ENCODE measurements at regions not wholly inside any gene's neighbourhood (a gene's known extent, or its start where the extent isn't known, plus 50 kb on each side); places are given as distances from the start of the nearest gene placed in this dataset.
A peak's percentile ranks its signal among the peaks of the same experiment; 100 is the strongest.

DNA sequence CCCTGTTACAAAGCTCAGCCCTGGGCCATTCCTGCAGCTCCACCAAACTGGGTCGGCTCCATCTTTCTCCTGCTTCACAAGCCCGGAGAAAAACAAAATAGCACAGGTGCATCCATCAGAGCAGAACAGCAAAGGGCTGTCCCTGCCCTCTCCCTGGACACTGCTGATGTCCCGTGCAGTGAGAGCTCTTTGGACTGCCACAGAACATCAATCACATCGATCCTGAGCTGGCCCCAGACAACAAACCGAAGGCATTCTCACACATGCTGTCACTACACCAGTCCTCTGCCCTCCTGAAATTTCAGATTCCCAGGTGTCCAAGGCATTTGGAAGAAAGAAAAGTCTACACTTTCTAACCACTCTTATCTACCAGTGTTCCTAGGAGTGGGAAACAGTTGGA is 427.1 kb upstream of the ZMIZ1 start:
- Histone ChIP-seq H3K36me3 (no peaks in the 10 kb centered on the region), H3K9ac (0 out of 22 replicates have a peak overlapping the region, but pooled peaks of 1 of the 11 experiments have one; percentile 2), H4K20me1 (no peaks in the 10 kb centered on the region), H3K9me3 (replicated peaks in 1 of 11) (peaks cover 0 to 6% (median 0%) of the 10 kb centered on the region in 11 experiments; a peak in 4 of 22 replicates), H3K4me1 (peaks cover 11 to 41% (median 29%) of the 10 kb centered on the region in 10 experiments), H3K4me2 (peak overlapping the region in 10 of 11 experiments; percentile 3 to 81 (median 60); a peak in 18 of 22 replicates), H3K4me3 (no peak overlapping the region), H3K27me3 (no peaks in the 10 kb centered on the region), H3K27ac (peak overlapping the region in 6 of 11 experiments; percentile 8 to 58 (median 32); a peak in 8 of 22 replicates)
- no peak for TF ChIP-seq Cebpa-rat (IDR thresholded peaks at IDR 0.05)

GRCh38 chr10:78642269-78642816 is 426.4 kb upstream of the ZMIZ1 start:
- no peaks in the 10 kb centered on the region for H3K27me3 ChIP-seq
- H3K4me3 ChIP-seq, result no peak overlapping the region
- no peak for TF ChIP-seq Cebpa-rat (IDR thresholded peaks at IDR 0.05)
- H4K20me1 ChIP-seq, result no peaks in the 10 kb centered on the region
- H3K36me3 ChIP-seq, result no peaks in the 10 kb centered on the region
- peak overlapping the region in 6 of 11 experiments; percentile 8 to 58 (median 32); a peak in 6 of 22 replicates for H3K27ac ChIP-seq
- H3K9me3 ChIP-seq (replicated peaks in 1 of 11), result peaks cover 0 to 6% (median 0%) of the 10 kb centered on the region in 11 experiments; a peak in 4 of 22 replicates
- H3K4me1 ChIP-seq, result peaks cover 11 to 41% (median 29%) of the 10 kb centered on the region in 10 experiments
- peak overlapping the region in 9 of 11 experiments; percentile 17 to 81 (median 61); a peak in 19 of 22 replicates for H3K4me2 ChIP-seq
- no peak overlapping the region for H3K9ac ChIP-seq

DNA sequence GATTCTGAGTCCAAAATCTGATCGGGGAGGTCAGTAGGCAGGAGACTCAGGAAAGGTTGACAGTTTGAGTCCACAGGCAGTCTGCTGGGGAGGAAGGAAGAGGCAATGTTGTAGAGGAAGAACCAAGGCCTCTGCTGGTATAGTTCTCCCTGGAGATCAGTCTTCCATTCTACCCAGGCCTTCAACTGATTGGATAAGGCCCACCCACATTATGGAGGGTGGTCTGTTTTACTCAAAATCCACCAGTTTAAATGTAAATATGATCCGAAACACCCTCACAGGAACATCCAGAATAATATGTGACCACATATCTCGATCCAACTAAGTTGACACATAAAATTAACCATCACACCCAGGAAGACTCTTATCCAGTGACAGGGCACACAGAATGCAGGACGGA is 425.3 kb upstream of the ZMIZ1 start:
- no peak overlapping the region for H3K9ac ChIP-seq
- H3K4me3 ChIP-seq, result no peak overlapping the region
- no peaks in the 10 kb centered on the region for H4K20me1 ChIP-seq
- no peak for TF ChIP-seq Cebpa-rat (IDR thresholded peaks at IDR 0.05)
- H3K4me1 ChIP-seq, result peaks cover 11 to 41% (median 29%) of the 10 kb centered on the region in 10 experiments
- H3K27ac ChIP-seq, result no peak overlapping the region
- H3K4me2 ChIP-seq, result peak overlapping the region in 3 of 11 experiments; percentile 66 to 81 (median 71); a peak in 5 of 22 replicates
- peaks cover 0 to 6% (median 0%) of the 10 kb centered on the region in 11 experiments; a peak in 4 of 22 replicates for H3K9me3 ChIP-seq (replicated peaks in 1 of 11)
- H3K27me3 ChIP-seq, result no peaks in the 10 kb centered on the region
- H3K36me3 ChIP-seq, result no peaks in the 10 kb centered on the region

DNA sequence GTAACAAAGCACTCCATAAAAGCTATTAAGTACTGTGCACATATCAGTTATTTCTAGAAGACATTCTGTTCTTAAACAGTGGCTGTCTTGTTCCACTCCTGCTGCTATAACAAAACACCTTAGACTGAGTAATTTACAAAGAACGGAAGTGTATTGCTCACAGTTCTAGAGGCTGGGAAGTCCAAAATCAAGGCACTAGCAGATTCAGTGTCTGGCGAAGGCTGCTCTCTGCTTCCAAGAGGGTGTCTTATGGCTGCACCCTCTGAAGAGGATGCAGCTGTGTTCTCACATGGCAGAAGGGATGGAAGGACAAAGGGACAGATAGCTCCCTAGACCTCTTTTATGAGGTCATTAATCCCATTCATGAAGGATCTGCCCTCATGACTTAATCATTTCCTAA is 424.2 kb upstream of the ZMIZ1 start:
- Histone ChIP-seq H3K4me3 (no peak overlapping the region), H3K9ac (no peak overlapping the region), H3K4me2 (no peak overlapping the region), H4K20me1 (no peaks in the 10 kb centered on the region), H3K4me1 (peaks cover 11 to 41% (median 29%) of the 10 kb centered on the region in 10 experiments), H3K9me3 (replicated peaks in 1 of 11) (peaks cover 0 to 6% (median 0%) of the 10 kb centered on the region in 11 experiments; a peak in 4 of 22 replicates), H3K27me3 (no peaks in the 10 kb centered on the region), H3K27ac (no peak overlapping the region), H3K36me3 (no peaks in the 10 kb centered on the region)
- no peak for TF ChIP-seq Cebpa-rat (IDR thresholded peaks at IDR 0.05)

DNA sequence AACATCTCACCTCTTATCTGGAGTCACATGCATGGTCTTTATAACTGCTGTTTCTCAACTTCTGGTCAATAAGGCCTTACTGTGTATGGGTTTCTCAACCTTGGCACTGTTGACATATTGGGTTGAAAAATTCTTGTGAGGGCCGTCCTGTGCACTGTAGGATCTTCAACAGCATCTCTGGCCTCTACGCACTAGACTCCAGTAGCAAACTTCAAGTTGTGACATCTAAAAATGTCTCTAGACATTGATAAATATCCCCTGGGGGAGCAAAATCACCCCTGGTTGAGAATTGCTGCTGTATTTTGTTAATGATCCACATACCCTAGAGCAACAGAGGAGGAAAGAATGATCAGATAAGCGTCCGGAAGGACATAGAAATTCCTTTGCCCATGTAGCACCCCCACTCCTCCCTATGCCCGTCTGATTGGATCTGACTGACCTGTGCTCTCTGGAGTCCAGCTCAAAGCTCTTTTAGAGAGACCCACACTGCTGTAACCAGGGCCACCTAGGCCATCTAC is 423.5 kb upstream of the ZMIZ1 start:
- no peaks in the 10 kb centered on the region for H3K27me3 ChIP-seq
- H3K4me1 ChIP-seq, result peaks cover 11 to 39% (median 32%) of the 10 kb centered on the region in 10 experiments
- H4K20me1 ChIP-seq, result no peaks in the 10 kb centered on the region
- TF ChIP-seq Cebpa-rat (IDR thresholded peaks at IDR 0.05), result no peak
- no peak overlapping the region for H3K4me3 ChIP-seq
- no peaks in the 10 kb centered on the region for H3K36me3 ChIP-seq
- H3K9ac ChIP-seq, result no peak overlapping the region
- no peak overlapping the region for H3K27ac ChIP-seq
- peaks cover 0 to 6% (median 0%) of the 10 kb centered on the region in 11 experiments; a peak in 4 of 22 replicates for H3K9me3 ChIP-seq (replicated peaks in 1 of 11)
- H3K4me2 ChIP-seq, result no peak overlapping the region

GRCh38 chr10:78645975-78646374 is 422.8 kb upstream of the ZMIZ1 start:
- Histone ChIP-seq H3K27ac (no peak overlapping the region), H3K27me3 (no peaks in the 10 kb centered on the region)

DNA sequence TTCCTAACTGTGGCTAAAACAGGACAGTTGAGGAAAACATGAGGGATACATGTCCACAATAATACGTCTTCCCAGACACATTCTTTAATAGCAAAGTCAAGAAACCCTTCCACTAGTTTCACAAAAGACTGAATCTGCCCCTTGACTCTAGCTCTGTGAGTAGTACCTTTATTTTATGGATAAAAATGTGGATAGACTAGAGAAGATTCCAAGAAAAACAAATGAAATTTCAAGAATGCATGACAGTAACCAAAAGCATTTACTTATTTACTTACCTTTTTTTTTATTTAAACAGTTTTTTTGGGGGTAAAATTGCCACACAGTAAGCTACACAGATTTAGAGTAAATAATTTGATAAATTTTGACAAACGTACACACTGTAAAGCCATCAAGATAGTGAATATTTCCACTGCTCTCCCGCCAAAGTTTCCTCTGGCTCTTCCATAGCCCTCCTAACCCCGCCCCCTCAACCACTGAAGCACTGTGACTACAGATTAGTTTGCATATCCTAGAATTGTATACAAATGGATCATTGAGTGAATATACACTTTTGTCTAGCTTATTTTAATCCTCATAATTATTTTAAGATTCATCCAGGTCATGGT is 420.4 kb upstream of the ZMIZ1 start:
- Histone ChIP-seq H3K27me3 (no peaks in the 10 kb centered on the region), H3K4me2 (no peak overlapping the region), H3K36me3 (no peaks in the 10 kb centered on the region), H3K27ac (no peak overlapping the region), H4K20me1 (no peaks in the 10 kb centered on the region), H3K4me1 (peaks cover 0 to 11% (median 7%) of the 10 kb centered on the region in 10 experiments; a peak in 6 of 20 replicates), H3K9ac (no peak overlapping the region), H3K4me3 (no peak overlapping the region), H3K9me3 (replicated peaks in 1 of 11) (peaks cover 0 to 6% (median 0%) of the 10 kb centered on the region in 11 experiments; a peak in 4 of 22 replicates)
- no peak for TF ChIP-seq Cebpa-rat (IDR thresholded peaks at IDR 0.05)

More at GRCh38 chr10:78645975-78646374, 422.8 kb upstream of the ZMIZ1 start:
- no peak overlapping the region for H3K4me3 ChIP-seq
- H3K4me1 ChIP-seq, result peaks cover 8 to 35% (median 26%) of the 10 kb centered on the region in 10 experiments
- no peaks in the 10 kb centered on the region for H4K20me1 ChIP-seq
- no peaks in the 10 kb centered on the region for H3K36me3 ChIP-seq
- H3K9ac ChIP-seq, result no peak overlapping the region
- no peak overlapping the region for H3K4me2 ChIP-seq
- peaks cover 0 to 6% (median 0%) of the 10 kb centered on the region in 11 experiments; a peak in 4 of 22 replicates for H3K9me3 ChIP-seq (replicated peaks in 1 of 11)
- no peak for TF ChIP-seq Cebpa-rat (IDR thresholded peaks at IDR 0.05)

- H3K27me3 ChIP-seq, result no peaks in the 10 kb centered on the region
- H4K20me1 ChIP-seq, result no peaks in the 10 kb centered on the region
- H3K9ac ChIP-seq, result no peak overlapping the region
- H3K4me3 ChIP-seq, result no peak overlapping the region
- H3K27ac ChIP-seq, result no peak overlapping the region
- peaks cover 0 to 9% (median 7%) of the 10 kb centered on the region in 10 experiments; a peak in 6 of 20 replicates for H3K4me1 ChIP-seq
- H3K4me2 ChIP-seq, result peak overlapping the region in 2 of 11 experiments; percentile 43 to 47; a peak in 3 of 22 replicates
- TF ChIP-seq Cebpa-rat (IDR thresholded peaks at IDR 0.05), result no peak
- H3K36me3 ChIP-seq, result no peaks in the 10 kb centered on the region
- H3K9me3 ChIP-seq (replicated peaks in 1 of 11), result peaks cover 0 to 6% (median 0%) of the 10 kb centered on the region in 11 experiments; a peak in 4 of 22 replicates
Observed at GRCh38 chr10:78649429-78649828, 419.3 kb upstream of the ZMIZ1 start.

GRCh38 chr10:78650122-78650521 is 418.6 kb upstream of the ZMIZ1 start:
- H3K9me3 ChIP-seq (replicated peaks in 1 of 11), result no peaks in the 10 kb centered on the region
- H3K27me3 ChIP-seq, result no peaks in the 10 kb centered on the region
- H3K36me3 ChIP-seq, result no peaks in the 10 kb centered on the region
- H3K4me3 ChIP-seq, result no peak overlapping the region
- H3K4me1 ChIP-seq, result peaks cover 0 to 9% (median 7%) of the 10 kb centered on the region in 10 experiments; a peak in 6 of 20 replicates
- no peak overlapping the region for H3K9ac ChIP-seq
- no peak overlapping the region for H3K27ac ChIP-seq
- no peak for TF ChIP-seq Cebpa-rat (IDR thresholded peaks at IDR 0.05)
- H4K20me1 ChIP-seq, result no peaks in the 10 kb centered on the region
- H3K4me2 ChIP-seq, result peak overlapping the region in 6 of 11 experiments; percentile 13 to 47 (median 25); a peak in 11 of 22 replicates

Measured in BLaER1 treated with 17β-estradiol and CSF1 and Interleukin-3, amounts not matched to agents 10 nM and 100 nM (cell line).